Panc1 (cell line): ENCODE measurements at regions not wholly inside any gene's neighbourhood (a gene's known extent, or its start where the extent isn't known, plus 50 kb on each side); places are given as distances from the start of the nearest gene placed in this dataset.

Experiments used
- ATAC-seq: fragments of 200-7000 bp; cut with Tn5 transposase; 2 replicates; pipeline ENCODE4 v1.9.1; 2020; ENCODE audit warnings: mild to moderate bottlenecking, moderate library complexity
- BruUV-seq: library from RNA; stranded (reverse); fragments of 400-500 nt; replicated peaks from 2 replicates; lab custom pipeline; 2021; lab: Mats Ljungman, UMichigan
- CTCF ChIA-PET: fragments of 300-600 bp; sonication (Branson Sonifier 250); formaldehyde crosslinking; loops from one replicate; lab custom pipeline; 2022; ENCODE audit warnings: antibody characterized with exemption; lab: Charles Lee
- POLR2A ChIA-PET: fragments of 300-600 bp; sonication (Branson Sonifier 250); formaldehyde crosslinking; loops from one replicate; lab custom pipeline; 2022; ENCODE audit warnings: antibody characterized with exemption; lab: Charles Lee
- DNase-seq: peaks from one replicate; pipeline ENCODE4 v3.0.0-alpha.2; 2010; ENCODE audit warnings: low read depth, low spot score
- H3K27ac ChIP-seq: 2 replicates; pipeline ENCODE4 v1.5.1; 2011; ENCODE audit warnings: mild to moderate bottlenecking, low read length, inconsistent platforms
- H3K27me3 ChIP-seq: fragments of 200-500 bp; sonication (Bioruptor generic); 2 replicates; pipeline ENCODE4 v1.6.0; 2014; ENCODE audit warnings: low read length, inconsistent platforms; ENCODE audit not compliant: control insufficient read depth, insufficient read depth
- H3K36me3 ChIP-seq: fragments of 200-500 bp; sonication (Bioruptor generic); 2 replicates; pipeline ENCODE4 v1.5.1; 2014; ENCODE audit warnings: inconsistent platforms, mild to moderate bottlenecking, low read length, moderate library complexity; ENCODE audit not compliant: control insufficient read depth, insufficient read depth
- H3K4me1 ChIP-seq: 2 replicates; pipeline ENCODE4 v1.5.1; 2011; ENCODE audit warnings: inconsistent platforms, mild to moderate bottlenecking, low read length, moderate library complexity; ENCODE audit not compliant: control insufficient read depth, insufficient read depth
- H3K4me3 ChIP-seq, 2 experiments: 2 replicates each; pipeline ENCODE4 v1.5.1; 2011 to 2012; ENCODE audit warnings: low read depth in 2 of 2, low read length in 2 of 2, mild to moderate bottlenecking in 2 of 2, inconsistent platforms in 1 of 2, moderate library complexity in 1 of 2
- H3K9me3 ChIP-seq: fragments of 200-500 bp; sonication (Bioruptor generic); 2 replicates; pipeline ENCODE4 v1.5.1; 2014; ENCODE audit warnings: low read depth, mild to moderate bottlenecking, inconsistent platforms, low read length, moderate library complexity; ENCODE audit not compliant: control insufficient read depth, insufficient read depth
- CTCF ChIP-seq: fragments of 450-650 bp; IDR thresholded peaks from 2 replicates; pipeline ENCODE4 v1.5.1; 2017; ENCODE audit warnings: mild to moderate bottlenecking
- POLR2AphosphoS5 ChIP-seq: IDR thresholded peaks from 2 replicates; pipeline ENCODE4 v1.6.1; 2012; ENCODE audit warnings: mild to moderate bottlenecking, low read depth, low read length, moderate library complexity
- REST ChIP-seq, 2 experiments: IDR thresholded peaks; 2 replicates each; pipeline ENCODE4 v1.6.1; 2011 to 2012; ENCODE audit warnings: low read depth in 2 of 2, control low read depth in 1 of 2, low read length in 1 of 2, mild to moderate bottlenecking in 1 of 2, moderate library complexity in 1 of 2; ENCODE audit not compliant: insufficient read depth in 1 of 2
- SIN3A ChIP-seq: IDR thresholded peaks from 2 replicates; pipeline ENCODE4 v1.6.1; 2012; ENCODE audit warnings: low read depth, mild to moderate bottlenecking, low read length, moderate library complexity, borderline replicate concordance; ENCODE audit not compliant: insufficient read depth
- TCF7L2 ChIP-seq: IDR thresholded peaks from 2 replicates; pipeline ENCODE4 v1.6.1; 2011; ENCODE audit warnings: mild to moderate bottlenecking, low read depth, low read length, inconsistent platforms
- in situ Hi-C: cut with HindIII; loops from 2 replicates; pipeline ENCODE4 v1.10.0; 2016; ENCODE audit warnings: low sequenced_read_pairs, low pct_unique_long_range_greater_than_20kb
- intact Hi-C: fragments of 100-400 bp; cut with micrococcal nuclease; formaldehyde crosslinking; loops from one replicate; pipeline ENCODE4 v1.10.0; 2022; ENCODE audit not compliant: unreplicated experiment

GRCh38 chr3:186473166-186473565, 71.0 kb downstream of the CRYGS start:
- DNase-seq (no peak), ATAC-seq (no peak)
- POLR2A ChIA-PET, result no interaction called here
- no peak for TF ChIP-seq CTCF
- no peak for TF ChIP-seq SIN3A
- TF ChIP-seq POLR2AphosphoS5, result no peak
- no peak for TF ChIP-seq TCF7L2
- no peak for TF ChIP-seq REST (IDR thresholded peaks at IDR 0.05; ENCODE audit: insufficient read depth in 1 of 2, low read depth in 2 of 2, low read length in 1 of 2)
- CTCF ChIA-PET, result no interaction called here
- in situ Hi-C loops (no loop called here), intact Hi-C loops (no loop called here)
- H3K4me3 ChIP-seq, result no peak overlapping the region
- no TSS peak for BruUV-seq
- no peaks in the 10 kb centered on the region for H3K4me1 ChIP-seq
- no peaks in the 10 kb centered on the region for H3K9me3 ChIP-seq
- H3K27ac ChIP-seq, result no peak overlapping the region
- H3K27me3 ChIP-seq, result peaks cover 23% of the 10 kb centered on the region
- H3K36me3 ChIP-seq, result no peaks in the 10 kb centered on the region

- peaks cover 23% of the 10 kb centered on the region for H3K27me3 ChIP-seq
- ChIA-PET CTCF (no interaction called here), POLR2A (no interaction called here)
- TF ChIP-seq REST (IDR thresholded peaks at IDR 0.05; ENCODE audit: insufficient read depth in 1 of 2, low read depth in 2 of 2, low read length in 1 of 2), result no peak
- no peak for TF ChIP-seq CTCF
- TF ChIP-seq SIN3A, result no peak
- TF ChIP-seq TCF7L2, result no peak
- TF ChIP-seq POLR2AphosphoS5, result no peak
- in situ Hi-C loops, result no loop called here
- no peak overlapping the region for H3K27ac ChIP-seq
- H3K4me1 ChIP-seq, result no peaks in the 10 kb centered on the region
- intact Hi-C loops, result no loop called here
- ATAC-seq (no peak), DNase-seq (no peak)
- BruUV-seq, result no TSS peak
- H3K4me3 ChIP-seq, result no peak overlapping the region
- H3K9me3 ChIP-seq, result no peaks in the 10 kb centered on the region
- H3K36me3 ChIP-seq, result no peaks in the 10 kb centered on the region
Observed at GRCh38 chr3:186472456-186473008, 71.6 kb downstream of the CRYGS start.
